ENCODE measurements at regions not wholly inside any gene's neighbourhood (a gene's known extent, or its start where the extent isn't known, plus 50 kb on each side); places are given as distances from the start of the nearest gene placed in this dataset.
"Not testable (repeated sequence)": the region's sequence is repeated elsewhere in the genome, so short reads cannot be mapped to it uniquely, and the experiment has no call there.

GRCh38 chr15:100730655-100731266 lies 128.4 kb downstream of the ASB7 start:
- Histone ChIP-seq H3K9me3 (ENCODE audit: control insufficient read depth, insufficient read depth, low read length) (no peaks in the 10 kb centered on the region), H3K4me3 (ENCODE audit: low read depth, low read length) (no peak overlapping the region), H3K9ac (ENCODE audit: low read depth, low read length) (no peak overlapping the region), H3K27me3 (ENCODE audit: control insufficient read depth, insufficient read depth, low read length) (no peaks in the 10 kb centered on the region), H3K27ac (ENCODE audit: low read depth, low read length) (no peak overlapping the region), H3K36me3 (ENCODE audit: control insufficient read depth, insufficient read depth, low read length) (no peaks in the 10 kb centered on the region), H3K4me1 (ENCODE audit: control insufficient read depth, insufficient read depth, low read length) (0 out of 2 replicates have a peak, but pooled peaks cover 4% of the 10 kb centered on the region)

- H3K27me3 ChIP-seq (ENCODE audit: control insufficient read depth, insufficient read depth, low read length): no peaks in the 10 kb centered on the region
- H3K27ac ChIP-seq (ENCODE audit: low read depth, low read length): no peak overlapping the region
- no peak overlapping the region for H3K9ac ChIP-seq (ENCODE audit: low read depth, low read length)
- 0 out of 2 replicates have a peak, but pooled peaks cover 4% of the 10 kb centered on the region for H3K4me1 ChIP-seq (ENCODE audit: control insufficient read depth, insufficient read depth, low read length)
- no peaks in the 10 kb centered on the region for H3K9me3 ChIP-seq (ENCODE audit: control insufficient read depth, insufficient read depth, low read length)
- no peak overlapping the region for H3K4me3 ChIP-seq (ENCODE audit: low read depth, low read length)
- H3K36me3 ChIP-seq (ENCODE audit: control insufficient read depth, insufficient read depth, low read length): no peaks in the 10 kb centered on the region
Observed at GRCh38 chr15:100731267-100732152, 129.1 kb downstream of the ASB7 start.

GRCh38 chr15:100732211-100733055 lies 130.0 kb downstream of the ASB7 start:
- Histone ChIP-seq H3K9ac (ENCODE audit: low read depth, low read length) (no peak overlapping the region), H3K36me3 (ENCODE audit: control insufficient read depth, insufficient read depth, low read length) (no peaks in the 10 kb centered on the region), H3K9me3 (ENCODE audit: control insufficient read depth, insufficient read depth, low read length) (no peaks in the 10 kb centered on the region), H3K27me3 (ENCODE audit: control insufficient read depth, insufficient read depth, low read length) (no peaks in the 10 kb centered on the region), H3K4me1 (ENCODE audit: control insufficient read depth, insufficient read depth, low read length) (0 out of 2 replicates have a peak, but pooled peaks cover 4% of the 10 kb centered on the region), H3K4me3 (ENCODE audit: low read depth, low read length) (no peak overlapping the region), H3K27ac (ENCODE audit: low read depth, low read length) (no peak overlapping the region)

- no peaks in the 10 kb centered on the region for H3K36me3 ChIP-seq (ENCODE audit: control insufficient read depth, insufficient read depth, low read length)
- H3K27ac ChIP-seq (ENCODE audit: low read depth, low read length): no peak overlapping the region
- H3K9me3 ChIP-seq (ENCODE audit: control insufficient read depth, insufficient read depth, low read length): no peaks in the 10 kb centered on the region
- H3K4me1 ChIP-seq (ENCODE audit: control insufficient read depth, insufficient read depth, low read length): no peaks in the 10 kb centered on the region
- H3K27me3 ChIP-seq (ENCODE audit: control insufficient read depth, insufficient read depth, low read length): no peaks in the 10 kb centered on the region
- no peak overlapping the region for H3K4me3 ChIP-seq (ENCODE audit: low read depth, low read length)
- no peak overlapping the region for H3K9ac ChIP-seq (ENCODE audit: low read depth, low read length)
Observed at GRCh38 chr15:100733101-100733842, 130.9 kb downstream of the ASB7 start.

- not testable (repeated sequence) for H3K4me1 ChIP-seq (ENCODE audit: control insufficient read depth, insufficient read depth, low read length); H3K4me3 ChIP-seq (ENCODE audit: low read depth, low read length); H3K36me3 ChIP-seq (ENCODE audit: control insufficient read depth, insufficient read depth, low read length); H3K9me3 ChIP-seq (ENCODE audit: control insufficient read depth, insufficient read depth, low read length); H3K27me3 ChIP-seq (ENCODE audit: control insufficient read depth, insufficient read depth, low read length); H3K27ac ChIP-seq (ENCODE audit: low read depth, low read length); H3K9ac ChIP-seq (ENCODE audit: low read depth, low read length)
Observed at GRCh38 chr15:100733843-100734185, 131.4 kb downstream of the ASB7 start.

DNA sequence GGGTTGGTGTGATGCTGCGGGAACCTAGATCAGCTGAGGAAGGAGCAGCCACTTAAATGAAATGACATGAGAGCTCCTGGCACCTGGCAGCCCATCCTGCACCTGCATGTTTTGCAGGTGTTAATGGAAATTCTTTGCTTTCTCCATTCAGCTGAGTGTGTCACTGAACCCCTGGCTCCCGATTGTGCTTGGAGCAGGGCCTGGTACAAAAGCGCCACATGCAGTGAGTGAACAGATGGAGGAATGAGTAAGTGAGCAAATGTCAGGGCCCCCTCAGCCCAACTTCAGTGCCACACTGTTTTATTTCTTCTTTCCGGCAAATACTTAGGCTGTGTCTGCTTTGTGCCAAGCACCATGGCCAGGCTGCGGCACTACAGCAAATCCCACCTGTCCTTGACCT lies 132.2 kb downstream of the ASB7 start:
- Histone ChIP-seq H3K27me3 (ENCODE audit: control insufficient read depth, insufficient read depth, low read length) (no peaks in the 10 kb centered on the region), H3K36me3 (ENCODE audit: control insufficient read depth, insufficient read depth, low read length) (no peaks in the 10 kb centered on the region), H3K27ac (ENCODE audit: low read depth, low read length) (no peak overlapping the region), H3K9me3 (ENCODE audit: control insufficient read depth, insufficient read depth, low read length) (no peaks in the 10 kb centered on the region), H3K4me3 (ENCODE audit: low read depth, low read length) (no peak overlapping the region), H3K9ac (ENCODE audit: low read depth, low read length) (no peak overlapping the region), H3K4me1 (ENCODE audit: control insufficient read depth, insufficient read depth, low read length) (no peaks in the 10 kb centered on the region)

DNA sequence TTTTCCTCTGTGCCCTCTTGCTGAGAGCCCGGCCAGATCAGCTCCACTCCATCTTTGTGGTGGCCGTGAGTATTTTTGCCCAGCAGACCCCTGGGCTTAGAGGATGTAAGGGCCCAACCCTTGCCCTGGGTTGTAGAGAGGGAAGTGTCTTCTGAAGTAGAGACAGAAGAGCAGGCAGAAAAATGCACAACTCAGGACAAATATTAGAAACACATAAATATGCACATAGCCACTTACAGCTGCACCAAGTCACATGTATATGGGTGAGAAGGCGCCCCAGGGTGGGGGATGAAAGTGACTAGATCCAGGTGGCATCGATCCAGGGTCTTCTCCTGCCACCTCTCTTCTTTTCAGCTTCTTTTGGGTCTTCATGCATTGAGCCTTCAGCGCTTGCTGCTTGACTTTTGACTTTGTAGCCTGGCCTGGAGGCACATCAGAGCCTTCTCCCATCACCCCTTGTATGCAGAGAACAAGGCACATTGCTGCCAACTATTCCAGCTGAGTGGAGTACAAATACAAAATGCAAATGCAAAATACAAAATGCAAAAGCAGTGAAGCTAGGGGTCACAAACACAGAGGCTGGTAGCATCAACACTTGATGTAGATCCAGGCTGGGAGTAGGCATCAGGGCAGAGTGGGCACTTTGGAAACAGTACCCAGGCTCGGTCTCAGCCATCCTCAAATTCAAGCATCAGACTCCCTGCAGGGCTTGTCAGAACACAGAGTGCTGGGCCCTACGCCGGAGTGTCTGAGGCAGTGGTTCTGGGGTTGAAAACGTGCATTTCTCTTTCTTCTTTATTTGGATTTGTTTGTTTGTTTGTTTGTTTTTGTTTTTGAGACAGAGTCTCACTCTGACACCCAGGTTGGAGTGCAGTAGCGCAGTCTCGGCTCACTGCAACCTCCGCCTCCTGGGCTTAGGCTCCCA lies 133.0 kb downstream of the ASB7 start:
- H3K36me3 ChIP-seq (ENCODE audit: control insufficient read depth, insufficient read depth, low read length): no peaks in the 10 kb centered on the region
- H3K9ac ChIP-seq (ENCODE audit: low read depth, low read length): no peak overlapping the region

DNA sequence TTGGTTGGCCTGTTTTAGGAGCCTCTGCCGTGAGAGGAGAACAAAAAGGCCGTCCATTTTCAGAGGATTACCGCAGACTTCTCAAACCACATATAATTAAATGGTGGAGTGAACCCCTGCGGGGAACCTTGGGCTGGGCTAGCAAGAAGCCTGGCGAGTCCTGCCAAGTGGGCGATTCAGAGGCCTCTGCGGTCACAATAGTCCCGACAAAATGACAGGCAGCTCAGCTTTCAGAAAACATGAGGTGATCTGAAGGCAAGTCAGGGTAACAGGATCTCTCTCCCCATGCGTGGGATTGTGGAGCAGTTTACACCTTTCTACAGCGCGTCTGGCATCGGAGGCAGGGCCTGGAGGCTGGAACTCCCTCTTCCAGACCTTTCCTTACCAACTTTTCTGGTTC lies 134.8 kb downstream of the ASB7 start:
- Histone ChIP-seq H3K36me3 (ENCODE audit: control insufficient read depth, insufficient read depth, low read length) (no peaks in the 10 kb centered on the region), H3K9ac (ENCODE audit: low read depth, low read length) (no peak overlapping the region), H3K4me3 (ENCODE audit: low read depth, low read length) (no peak overlapping the region), H3K4me1 (ENCODE audit: control insufficient read depth, insufficient read depth, low read length) (no peaks in the 10 kb centered on the region), H3K27me3 (ENCODE audit: control insufficient read depth, insufficient read depth, low read length) (no peaks in the 10 kb centered on the region), H3K27ac (ENCODE audit: low read depth, low read length) (no peak overlapping the region), H3K9me3 (ENCODE audit: control insufficient read depth, insufficient read depth, low read length) (no peaks in the 10 kb centered on the region)

More for the DNA sequence above, 133.0 kb downstream of the ASB7 start:
- Histone ChIP-seq H3K27ac (ENCODE audit: low read depth, low read length) (no peak overlapping the region), H3K27me3 (ENCODE audit: control insufficient read depth, insufficient read depth, low read length) (no peaks in the 10 kb centered on the region), H3K4me1 (ENCODE audit: control insufficient read depth, insufficient read depth, low read length) (no peaks in the 10 kb centered on the region), H3K4me3 (ENCODE audit: low read depth, low read length) (no peak overlapping the region), H3K9me3 (ENCODE audit: control insufficient read depth, insufficient read depth, low read length) (no peaks in the 10 kb centered on the region)

GRCh38 chr15:100738614-100739013 lies 136.2 kb downstream of the ASB7 start:
- H3K9ac ChIP-seq (ENCODE audit: low read depth, low read length): no peak overlapping the region
- no peaks in the 10 kb centered on the region for H3K36me3 ChIP-seq (ENCODE audit: control insufficient read depth, insufficient read depth, low read length)
- H3K9me3 ChIP-seq (ENCODE audit: control insufficient read depth, insufficient read depth, low read length): no peaks in the 10 kb centered on the region
- H3K4me1 ChIP-seq (ENCODE audit: control insufficient read depth, insufficient read depth, low read length): no peaks in the 10 kb centered on the region
- no peaks in the 10 kb centered on the region for H3K27me3 ChIP-seq (ENCODE audit: control insufficient read depth, insufficient read depth, low read length)
- no peak overlapping the region for H3K27ac ChIP-seq (ENCODE audit: low read depth, low read length)
- no peak overlapping the region for H3K4me3 ChIP-seq (ENCODE audit: low read depth, low read length)

DNA sequence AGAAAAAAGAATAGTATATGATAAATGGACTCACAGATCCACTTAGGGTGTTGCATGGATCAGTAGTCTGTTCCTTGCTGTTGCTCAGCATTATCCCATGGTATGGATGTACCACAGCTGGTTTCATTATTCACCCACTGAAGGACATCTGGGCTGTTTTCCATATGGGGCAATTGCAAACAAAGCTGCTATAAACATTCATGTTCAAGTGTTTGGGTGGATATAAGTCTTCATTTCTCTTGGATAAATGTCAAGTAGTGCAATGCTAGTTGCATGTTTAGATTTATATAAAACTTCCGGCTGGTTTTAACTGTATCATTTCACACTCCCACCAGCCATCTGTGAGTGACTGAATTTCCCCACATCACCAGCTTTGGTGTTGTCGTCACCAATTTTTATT lies 137.7 kb downstream of the ASB7 start:
- Histone ChIP-seq H3K27ac (ENCODE audit: low read depth, low read length) (no peak overlapping the region), H3K9ac (ENCODE audit: low read depth, low read length) (no peak overlapping the region), H3K36me3 (ENCODE audit: control insufficient read depth, insufficient read depth, low read length) (no peaks in the 10 kb centered on the region), H3K27me3 (ENCODE audit: control insufficient read depth, insufficient read depth, low read length) (no peaks in the 10 kb centered on the region), H3K4me1 (ENCODE audit: control insufficient read depth, insufficient read depth, low read length) (no peaks in the 10 kb centered on the region), H3K4me3 (ENCODE audit: low read depth, low read length) (no peak overlapping the region), H3K9me3 (ENCODE audit: control insufficient read depth, insufficient read depth, low read length) (no peaks in the 10 kb centered on the region)

Measured in HUES48 (cell line).